Heart left ventricle (tissue), 13 donors: ENCODE measurements at regions not wholly inside any gene's neighbourhood (a gene's known extent, or its start where the extent isn't known, plus 50 kb on each side); places are given as distances from the start of the nearest gene placed in this dataset.

Experiments used
- POLR2A ChIP-seq, 2 donors: fragments of 450-650 bp; IDR thresholded peaks; one replicate each; pipeline ENCODE4 v1.6.1; 2017; ENCODE audit warnings: antibody characterized with exemption in 2 of 2, mild to moderate bottlenecking in 2 of 2, moderate library complexity in 2 of 2
- TF ChIP-seq, protein P1 (sequence below), 12 donors: fragments of 200-600 bp; sonication (generic) in 4 of 12; IDR thresholded peaks; one replicate each; pipeline versions ENCODE4 v1.5.0 to v1.8.0; 2018 to 2022; ENCODE audit warnings: antibody characterized with exemption in 12 of 12, mild to moderate bottlenecking in 5 of 12
- donor health status: ischemic (EF 13 %, LVEDD 7.1; RV severe dilation, severe dysfunction).
- donor health status: DM: no; HTN: yes; CAD: no.
- donor health status: DM: no; HTN: no; CAD: no.
- donor health status: ischemic (EF 25% LVEDD 6.9; RV normal size, moderate dysfunction).
- donor health status: ischemic (EF 25% LVEDD 5.7; RV mildly dilated, moderate dysfunction).
- donor health status: ischemic (EF 35%, LVEDD 5.7; RV mildly dilated, moderate dysfunction).
- donor health status: nonischemic (EF 11% LVEDD 7.7; RV severe dilation, severe dysfunction).
- donor health status: DM: yes; HTN: yes; CAD: no.
- donor health status: PGD.
- donor health status: ischemic (EF 29% LVEDD 5.4; RV normal size, mild dysfunction).
- donor health status: nonischemic (EF 23%, LVEDD 6.1; RV moderate dilation, normal function).

DNA sequence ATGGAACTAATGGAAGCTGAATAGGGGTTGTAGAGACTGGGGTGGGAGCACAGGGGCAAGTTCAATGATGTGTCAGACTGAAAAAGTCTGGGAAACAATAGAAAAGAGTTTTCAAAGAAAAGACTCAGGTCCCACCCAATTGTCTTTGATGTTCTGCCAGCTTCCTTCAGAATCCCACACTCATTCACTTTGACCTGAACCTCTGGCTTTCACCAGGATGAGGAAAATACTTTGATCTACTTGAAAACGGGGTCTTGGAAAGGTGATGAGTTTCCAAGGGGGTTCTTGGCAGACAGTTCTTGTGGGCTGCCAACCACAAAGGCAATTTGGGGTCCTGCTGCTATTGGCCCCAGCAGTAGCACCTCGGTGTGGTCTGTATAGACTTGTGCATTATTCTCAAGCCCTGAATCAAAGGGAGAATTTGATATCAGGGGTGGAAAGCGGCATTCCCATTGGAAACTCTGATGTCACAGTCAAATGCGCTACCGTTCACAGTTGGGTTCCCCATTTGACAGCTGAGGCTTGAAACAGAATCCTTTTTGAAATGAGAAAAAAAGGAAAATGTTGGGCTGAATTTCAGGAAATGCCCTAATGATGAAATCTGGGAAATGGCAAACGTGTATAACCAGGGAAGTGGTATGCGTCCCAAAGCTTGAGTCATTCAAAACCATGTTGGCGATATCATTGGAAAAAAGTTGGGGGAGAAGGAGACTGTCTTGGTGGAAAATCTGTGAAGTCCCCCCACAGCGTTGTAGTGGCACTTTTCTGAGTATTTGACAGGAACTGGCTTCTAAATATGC, 229.2 kb upstream of the LRTM1 start:
- TF ChIP-seq, protein P1, sequence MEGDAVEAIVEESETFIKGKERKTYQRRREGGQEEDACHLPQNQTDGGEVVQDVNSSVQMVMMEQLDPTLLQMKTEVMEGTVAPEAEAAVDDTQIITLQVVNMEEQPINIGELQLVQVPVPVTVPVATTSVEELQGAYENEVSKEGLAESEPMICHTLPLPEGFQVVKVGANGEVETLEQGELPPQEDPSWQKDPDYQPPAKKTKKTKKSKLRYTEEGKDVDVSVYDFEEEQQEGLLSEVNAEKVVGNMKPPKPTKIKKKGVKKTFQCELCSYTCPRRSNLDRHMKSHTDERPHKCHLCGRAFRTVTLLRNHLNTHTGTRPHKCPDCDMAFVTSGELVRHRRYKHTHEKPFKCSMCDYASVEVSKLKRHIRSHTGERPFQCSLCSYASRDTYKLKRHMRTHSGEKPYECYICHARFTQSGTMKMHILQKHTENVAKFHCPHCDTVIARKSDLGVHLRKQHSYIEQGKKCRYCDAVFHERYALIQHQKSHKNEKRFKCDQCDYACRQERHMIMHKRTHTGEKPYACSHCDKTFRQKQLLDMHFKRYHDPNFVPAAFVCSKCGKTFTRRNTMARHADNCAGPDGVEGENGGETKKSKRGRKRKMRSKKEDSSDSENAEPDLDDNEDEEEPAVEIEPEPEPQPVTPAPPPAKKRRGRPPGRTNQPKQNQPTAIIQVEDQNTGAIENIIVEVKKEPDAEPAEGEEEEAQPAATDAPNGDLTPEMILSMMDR (IDR thresholded peaks at IDR 0.05), result no peak
- TF ChIP-seq POLR2A (IDR thresholded peaks at IDR 0.05), result no peak
